ENCODE measurements at regions not wholly inside any gene's neighbourhood (a gene's known extent, or its start where the extent isn't known, plus 50 kb on each side); places are given as distances from the start of the nearest gene placed in this dataset.

GRCh38 chr2:71839826-71840225, 307.8 kb downstream of the CYP26B1 start:
- no peak overlapping the region for H3K4me3 ChIP-seq (ENCODE audit: low read length)
- DNase-seq (ENCODE audit: low read depth) = no peak
- TF ChIP-seq, protein P1, sequence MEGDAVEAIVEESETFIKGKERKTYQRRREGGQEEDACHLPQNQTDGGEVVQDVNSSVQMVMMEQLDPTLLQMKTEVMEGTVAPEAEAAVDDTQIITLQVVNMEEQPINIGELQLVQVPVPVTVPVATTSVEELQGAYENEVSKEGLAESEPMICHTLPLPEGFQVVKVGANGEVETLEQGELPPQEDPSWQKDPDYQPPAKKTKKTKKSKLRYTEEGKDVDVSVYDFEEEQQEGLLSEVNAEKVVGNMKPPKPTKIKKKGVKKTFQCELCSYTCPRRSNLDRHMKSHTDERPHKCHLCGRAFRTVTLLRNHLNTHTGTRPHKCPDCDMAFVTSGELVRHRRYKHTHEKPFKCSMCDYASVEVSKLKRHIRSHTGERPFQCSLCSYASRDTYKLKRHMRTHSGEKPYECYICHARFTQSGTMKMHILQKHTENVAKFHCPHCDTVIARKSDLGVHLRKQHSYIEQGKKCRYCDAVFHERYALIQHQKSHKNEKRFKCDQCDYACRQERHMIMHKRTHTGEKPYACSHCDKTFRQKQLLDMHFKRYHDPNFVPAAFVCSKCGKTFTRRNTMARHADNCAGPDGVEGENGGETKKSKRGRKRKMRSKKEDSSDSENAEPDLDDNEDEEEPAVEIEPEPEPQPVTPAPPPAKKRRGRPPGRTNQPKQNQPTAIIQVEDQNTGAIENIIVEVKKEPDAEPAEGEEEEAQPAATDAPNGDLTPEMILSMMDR (conservative IDR thresholded peaks at IDR 0.05; ENCODE audit: low read depth, low read length) = no peak

GRCh38 chr2:71834796-71835195, 312.9 kb downstream of the CYP26B1 start:
- no peak overlapping the region for H3K4me3 ChIP-seq (ENCODE audit: low read length)
- no peak for DNase-seq (ENCODE audit: low read depth)
- TF ChIP-seq, protein P1 (conservative IDR thresholded peaks at IDR 0.05; ENCODE audit: low read depth, low read length) = no peak

DNA sequence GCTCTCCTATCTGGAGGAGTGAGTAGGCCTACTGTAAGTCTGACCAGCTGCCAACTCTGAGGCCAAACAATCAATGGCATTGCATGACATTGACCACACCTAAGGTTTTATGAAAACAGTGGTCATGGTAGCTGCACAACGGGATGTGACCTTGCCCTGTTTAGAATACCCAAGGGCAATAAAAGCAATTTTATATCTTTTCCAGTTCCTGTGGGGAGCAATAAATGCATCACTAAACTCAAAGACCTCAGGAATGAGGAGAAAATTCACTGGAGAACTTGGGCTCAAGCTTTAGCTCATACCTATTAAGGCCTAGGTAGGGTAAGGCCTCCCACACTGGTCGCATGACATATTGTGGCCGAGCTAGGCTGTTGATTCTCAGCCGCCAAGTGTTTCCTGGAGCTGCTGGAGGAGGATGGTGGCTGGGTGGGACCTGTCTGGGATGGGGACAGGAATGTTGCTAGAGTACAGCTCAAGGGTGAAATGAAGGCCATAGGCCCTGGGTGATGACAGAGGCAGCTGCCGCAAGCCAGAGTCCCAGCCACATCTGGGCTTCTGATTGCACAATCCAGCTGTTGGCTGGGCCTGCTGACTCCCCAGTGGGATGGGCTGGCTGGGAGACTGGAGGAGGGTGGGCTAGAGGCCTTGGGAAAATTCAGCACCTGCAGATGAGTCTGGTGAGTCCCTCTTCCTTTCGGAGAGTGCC, 313.7 kb downstream of the CYP26B1 start:
- DNase-seq (ENCODE audit: low read depth) = no peak
- TF ChIP-seq, protein P1 (conservative IDR thresholded peaks at IDR 0.05; ENCODE audit: low read depth, low read length) = no peak
- H3K4me3 ChIP-seq (ENCODE audit: low read length) = no peak overlapping the region

GRCh38 chr2:71833272-71833671, 314.4 kb downstream of the CYP26B1 start:
- H3K4me3 ChIP-seq (ENCODE audit: low read length) = no peak overlapping the region
- TF ChIP-seq, protein P1 (conservative IDR thresholded peaks at IDR 0.05; ENCODE audit: low read depth, low read length) = no peak
- DNase-seq (ENCODE audit: low read depth) = no peak

DNA sequence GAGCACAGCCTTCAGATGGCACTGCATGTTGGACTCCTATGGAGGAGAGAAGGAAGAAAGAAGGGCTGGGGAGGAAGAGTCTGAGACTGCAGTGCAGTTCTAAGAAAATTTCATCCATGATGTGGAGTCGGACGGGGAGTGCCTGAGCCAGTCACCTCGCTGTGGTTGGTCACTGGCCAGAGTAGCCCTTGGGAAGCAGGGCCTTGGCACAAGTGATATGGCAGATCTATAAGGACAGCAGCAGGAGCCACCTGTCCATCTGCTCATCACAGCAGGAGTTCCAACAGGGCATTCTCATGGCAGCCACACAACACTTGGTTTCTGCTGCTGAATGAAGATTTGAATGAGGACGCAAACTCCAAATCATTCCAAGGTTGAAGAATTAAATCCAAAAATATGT, 314.8 kb downstream of the CYP26B1 start:
- TF ChIP-seq, protein P1 (conservative IDR thresholded peaks at IDR 0.05; ENCODE audit: low read depth, low read length) = no peak
- H3K4me3 ChIP-seq (ENCODE audit: low read length) = no peak overlapping the region
- no peak for DNase-seq (ENCODE audit: low read depth)

DNA sequence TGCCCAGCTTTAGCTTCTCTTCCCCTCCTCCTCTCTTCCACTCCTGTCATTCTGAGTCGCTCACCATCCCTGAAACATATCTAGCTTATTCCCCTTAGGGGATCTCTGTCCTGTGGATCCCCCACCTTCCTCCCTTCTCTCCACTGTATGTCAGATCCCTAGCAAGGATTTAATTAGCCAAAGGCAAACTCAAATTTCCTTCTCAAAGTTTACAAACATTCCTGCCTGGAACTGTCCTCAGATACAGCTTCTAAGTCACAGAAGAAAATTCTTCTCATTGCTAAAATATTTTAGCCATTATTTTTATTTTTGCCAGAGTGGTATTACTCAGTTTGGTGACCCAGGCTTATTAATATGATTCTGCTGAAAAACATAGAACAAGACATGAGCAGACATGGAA, 315.3 kb downstream of the CYP26B1 start:
- H3K4me3 ChIP-seq (ENCODE audit: low read length) = no peak overlapping the region
- TF ChIP-seq, protein P1 (conservative IDR thresholded peaks at IDR 0.05; ENCODE audit: low read depth, low read length) = no peak
- DNase-seq (ENCODE audit: low read depth) = no peak

DNA sequence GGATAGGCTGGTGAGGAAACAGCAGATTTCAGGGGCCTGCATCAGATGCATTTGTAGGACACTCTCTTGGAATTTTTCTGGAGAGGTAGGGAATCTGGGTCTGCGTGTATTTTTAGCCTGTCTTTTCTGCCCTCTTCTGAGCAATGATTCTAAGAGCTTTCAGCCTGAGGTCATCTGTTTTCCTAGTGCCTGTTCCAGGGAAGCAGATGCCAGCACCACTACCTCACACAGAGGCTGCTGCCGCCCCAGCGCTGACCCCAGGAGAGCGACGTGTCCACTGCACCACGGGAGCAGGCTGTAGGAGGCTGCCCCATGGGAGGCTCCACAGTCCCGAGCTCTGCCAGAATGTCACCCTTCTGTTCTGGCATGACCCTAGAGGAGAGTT, 316.5 kb downstream of the CYP26B1 start:
- no peak overlapping the region for H3K4me3 ChIP-seq (ENCODE audit: low read length)
- TF ChIP-seq, protein P1 (conservative IDR thresholded peaks at IDR 0.05; ENCODE audit: low read depth, low read length) = no peak
- DNase-seq (ENCODE audit: low read depth) = peak; percentile 49

Data from retinal pigment epithelial cell (primary cell).